Smooth muscle cell (in vitro differentiated cells): ENCODE measurements at regions not wholly inside any gene's neighbourhood (a gene's known extent, or its start where the extent isn't known, plus 50 kb on each side); places are given as distances from the start of the nearest gene placed in this dataset.
"Not testable (repeated sequence)": the region's sequence is repeated elsewhere in the genome, so short reads cannot be mapped to it uniquely, and the experiment has no call there.

Experiments used
- DNase-seq: peaks from one replicate; lab custom pipeline; 2025; ENCODE audit not compliant: unreplicated experiment; lab: John Stamatoyannopoulos, UW
- H2AFZ ChIP-seq: fragments of 200-600 bp; sonication (generic); 2 replicates; pipeline ENCODE4 v1.6.0; 2016; ENCODE audit warnings: antibody characterized with exemption, low read depth, mild to moderate bottlenecking
- H3F3A ChIP-seq: fragments of 200-600 bp; sonication (generic); 2 replicates; pipeline ENCODE4 v1.6.0; 2017; ENCODE audit warnings: antibody characterized with exemption, low read depth
- H3K27ac ChIP-seq: fragments of 200-600 bp; sonication (generic); 2 replicates; pipeline ENCODE4 v1.5.1; 2016; ENCODE audit warnings: low read depth, mild to moderate bottlenecking
- H3K27me3 ChIP-seq: fragments of 200-600 bp; sonication (generic); 2 replicates; pipeline ENCODE4 v1.6.1; 2016; ENCODE audit warnings: low read depth, mild to moderate bottlenecking
- H3K36me3 ChIP-seq: fragments of 200-600 bp; sonication (generic); 2 replicates; pipeline ENCODE4 v1.5.1; 2016; ENCODE audit warnings: low read depth
- H3K4me1 ChIP-seq: fragments of 200-600 bp; sonication (generic); 2 replicates; pipeline ENCODE4 v1.5.1; 2016; ENCODE audit warnings: low read depth
- H3K4me2 ChIP-seq: fragments of 200-600 bp; sonication (generic); 2 replicates; pipeline ENCODE4 v1.6.0; 2016; ENCODE audit warnings: mild to moderate bottlenecking
- H3K4me3 ChIP-seq: fragments of 200-600 bp; sonication (generic); 2 replicates; pipeline ENCODE4 v1.5.1; 2016; ENCODE audit warnings: mild to moderate bottlenecking
- H3K79me2 ChIP-seq: fragments of 200-600 bp; sonication (generic); 2 replicates; pipeline ENCODE4 v1.6.0; 2016; ENCODE audit warnings: low read depth, mild to moderate bottlenecking
- H3K9ac ChIP-seq: fragments of 200-600 bp; sonication (generic); 2 replicates; pipeline ENCODE4 v1.6.0; 2016; ENCODE audit warnings: low read depth
- H3K9me3 ChIP-seq: fragments of 200-600 bp; sonication (generic); replicated peaks from 2 replicates; pipeline ENCODE4 v1.5.1; 2016; ENCODE audit warnings: low read depth
- H4K20me1 ChIP-seq: fragments of 200-600 bp; sonication (generic); 2 replicates; pipeline ENCODE4 v1.6.0; 2016; ENCODE audit warnings: low read depth
- CTCF ChIP-seq: fragments of 200-600 bp; sonication (generic); IDR thresholded peaks from 2 replicates; pipeline ENCODE4 v1.5.1; 2017; ENCODE audit warnings: borderline replicate concordance, mild to moderate bottlenecking, antibody characterized with exemption; ENCODE audit not compliant: insufficient read depth, poor library complexity, severe bottlenecking
- WGBS: methylation state at CpG from one replicate; pipeline ENCODE4 v1.1.7; 2016; ENCODE audit warnings: low lambda C conversion rate; 5-methylcytosine and 5-hydroxymethylcytosine counted together

DNA sequence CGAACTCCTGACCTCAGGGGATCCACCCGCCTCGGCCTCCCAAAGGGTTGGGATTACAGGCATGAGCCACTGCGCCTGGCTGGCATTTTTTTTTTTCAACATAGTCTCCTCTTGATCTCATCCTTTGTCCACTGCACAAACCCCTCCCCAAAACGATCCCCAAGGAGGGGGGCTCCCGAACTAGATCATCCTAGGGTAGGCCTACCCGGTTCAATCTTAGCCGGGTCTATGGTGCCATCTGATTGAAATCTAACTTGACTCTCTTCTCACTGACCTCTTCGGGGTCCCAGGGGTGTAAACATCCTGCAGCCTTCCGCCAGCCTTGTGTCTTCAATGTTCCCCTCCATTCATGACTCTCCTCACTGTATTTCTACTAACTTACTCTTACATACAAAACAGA is 140.5 kb upstream of the CRHR1 start:
- H3K9ac ChIP-seq = no peak overlapping the region
- no peak for DNase-seq
- H3K4me1 ChIP-seq = no peaks in the 10 kb centered on the region
- no peak overlapping the region for H3K27ac ChIP-seq
- H3K27me3 ChIP-seq = no peaks in the 10 kb centered on the region
- H3K79me2 ChIP-seq = no peaks in the 10 kb centered on the region
- H3K4me2 ChIP-seq = no peak overlapping the region
- 95% methylated on average over 10 of the region's 10 CpGs for WGBS
- H3K4me3 ChIP-seq = no peak overlapping the region
- TF ChIP-seq CTCF = no peak
- peaks cover 42% of the 10 kb centered on the region for H4K20me1 ChIP-seq
- no peaks in the 10 kb centered on the region for H3F3A ChIP-seq
- no peak overlapping the region for H2AFZ ChIP-seq
- no peaks in the 10 kb centered on the region for H3K9me3 ChIP-seq
- H3K36me3 ChIP-seq = no peaks in the 10 kb centered on the region

GRCh38 chr17:45644637-45645036 is 139.5 kb upstream of the CRHR1 start:
- not testable (repeated sequence) for H3K36me3 ChIP-seq, H3K79me2 ChIP-seq, H3K4me1 ChIP-seq, H3K27me3 ChIP-seq, H3F3A ChIP-seq, H3K4me3 ChIP-seq, H2AFZ ChIP-seq, H3K9ac ChIP-seq, H3K4me2 ChIP-seq, H3K27ac ChIP-seq, H3K9me3 ChIP-seq, DNase-seq
- peaks cover 42% of the 10 kb centered on the region for H4K20me1 ChIP-seq
- 93% methylated on average over 1 of the region's 1 CpG for WGBS

- no peak overlapping the region for H3K4me3 ChIP-seq
- no peak for DNase-seq
- H4K20me1 ChIP-seq = peaks cover 36% of the 10 kb centered on the region
- H2AFZ ChIP-seq = no peak overlapping the region
- H3K4me2 ChIP-seq = no peak overlapping the region
- no peaks in the 10 kb centered on the region for H3K36me3 ChIP-seq
- H3F3A ChIP-seq = no peaks in the 10 kb centered on the region
- no peak overlapping the region for H3K27ac ChIP-seq
- no peaks in the 10 kb centered on the region for H3K4me1 ChIP-seq
- no peaks in the 10 kb centered on the region for H3K27me3 ChIP-seq
- no peak for TF ChIP-seq CTCF
- no peak overlapping the region for H3K9ac ChIP-seq
- WGBS = 90% methylated on average over 3 of the region's 3 CpGs
- no peaks in the 10 kb centered on the region for H3K9me3 ChIP-seq
- H3K79me2 ChIP-seq = no peaks in the 10 kb centered on the region
Observed at GRCh38 chr17:45645330-45645729, 138.8 kb upstream of the CRHR1 start.

DNA sequence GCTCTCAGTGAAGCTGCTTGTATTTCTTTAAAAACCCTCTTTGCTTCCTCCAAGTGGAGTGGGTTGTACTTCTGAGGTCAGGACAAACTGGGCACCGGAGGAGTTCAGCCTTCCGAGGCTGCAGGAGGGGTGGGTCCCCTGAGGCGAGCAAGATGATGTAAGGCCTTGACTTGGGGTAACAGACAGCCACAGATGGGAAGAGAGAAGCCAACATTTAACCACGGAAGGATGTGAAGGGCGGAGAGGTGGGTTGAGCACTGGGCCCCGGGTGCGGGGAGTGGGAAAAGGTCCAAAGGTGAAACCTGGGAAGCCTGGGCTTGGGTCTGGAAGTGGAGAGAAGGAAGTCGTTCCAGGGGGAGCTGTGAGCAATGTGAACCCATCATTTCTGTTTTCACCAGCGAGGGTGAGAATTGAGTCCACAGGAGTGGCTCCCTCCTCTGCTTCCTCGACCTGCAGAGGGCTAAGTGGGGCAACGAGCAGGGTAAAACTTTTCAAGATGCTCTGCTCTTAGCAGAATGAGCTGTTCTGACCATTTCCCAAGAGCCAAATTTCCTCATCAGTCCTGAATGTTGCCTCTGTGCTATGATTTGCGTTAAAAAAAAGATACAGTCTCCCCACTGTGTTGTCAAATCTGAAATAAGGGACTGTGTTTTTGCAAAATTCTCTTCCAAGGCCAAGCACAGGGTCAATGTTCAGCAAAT is 137.7 kb upstream of the CRHR1 start:
- DNase-seq = no peak
- H3F3A ChIP-seq = no peaks in the 10 kb centered on the region
- peaks cover 32% of the 10 kb centered on the region for H4K20me1 ChIP-seq
- WGBS = 75% methylated on average over 12 of the region's 12 CpGs
- H3K4me1 ChIP-seq = no peaks in the 10 kb centered on the region
- H2AFZ ChIP-seq = no peak overlapping the region
- H3K79me2 ChIP-seq = no peaks in the 10 kb centered on the region
- H3K27ac ChIP-seq = no peak overlapping the region
- no peaks in the 10 kb centered on the region for H3K27me3 ChIP-seq
- no peak overlapping the region for H3K9ac ChIP-seq
- H3K4me3 ChIP-seq = no peak overlapping the region
- no peaks in the 10 kb centered on the region for H3K9me3 ChIP-seq
- H3K36me3 ChIP-seq = no peaks in the 10 kb centered on the region
- no peak for TF ChIP-seq CTCF
- H3K4me2 ChIP-seq = no peak overlapping the region
